Right atrium auricular region (tissue), 2 donors: ENCODE measurements at regions not wholly inside any gene's neighbourhood (a gene's known extent, or its start where the extent isn't known, plus 50 kb on each side); places are given as distances from the start of the nearest gene placed in this dataset.

ENCODE experiments used
- DNase-seq: peaks from one replicate; pipeline ENCODE4 v3.0.0-alpha.2; 2019; ENCODE audit warnings: low spot score
- H3K27ac ChIP-seq, 2 donors: fragments of 200-600 bp; sonication (generic); 1 replicate in 1 of 2; 2 replicates in 1 of 2; pipeline ENCODE4 v1.5.1; 2016 to 2019
- H3K27me3 ChIP-seq, 2 donors: fragments of 200-600 bp; sonication (generic); one replicate each; pipeline versions ENCODE4 v1.5.1 to v1.6.0; 2017 to 2019
- H3K36me3 ChIP-seq: fragments of 200-600 bp; sonication (generic); one replicate; pipeline ENCODE4 v1.5.1; 2016
- H3K4me1 ChIP-seq, 2 donors: fragments of 200-600 bp; sonication (generic); one replicate each; pipeline versions ENCODE4 v1.5.1 to v1.6.0; 2017 to 2019
- H3K4me3 ChIP-seq, 2 donors: fragments of 200-600 bp; sonication (generic); 1 replicate in 1 of 2; 2 replicates in 1 of 2; pipeline ENCODE4 v1.5.1; 2017 to 2019; ENCODE audit warnings: mild to moderate bottlenecking in 1 of 2, moderate library complexity in 1 of 2
- H3K9me3 ChIP-seq, 2 donors: fragments of 200-600 bp; sonication (generic); one replicate each; pipeline ENCODE4 v1.5.1; 2019
- CTCF ChIP-seq, 2 donors: fragments of 200-600 bp; sonication (generic); IDR thresholded peaks; one replicate each; pipeline ENCODE4 v1.5.1; 2019; ENCODE audit warnings: antibody characterized with exemption in 2 of 2

DNA sequence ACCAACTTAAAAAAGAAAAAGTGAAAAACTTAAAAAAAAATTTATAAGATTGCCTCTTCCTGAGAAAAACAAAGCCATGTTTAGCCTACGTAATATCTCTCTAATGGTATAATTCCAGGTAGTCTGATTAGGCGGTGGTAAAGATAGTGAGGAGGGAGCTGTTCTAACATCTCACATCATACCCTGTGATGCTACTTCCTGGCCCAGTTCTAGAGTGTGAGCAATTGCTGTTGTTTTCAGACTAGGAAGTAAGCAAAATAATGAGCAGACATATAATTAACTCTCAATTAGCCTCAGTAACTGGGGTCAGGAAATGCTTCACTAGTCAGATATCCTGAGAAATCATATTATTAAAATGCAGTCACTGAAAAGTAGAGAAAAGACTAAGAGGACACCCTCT, 113.9 kb downstream of the PHLDA1 start:
- DNase-seq = no peak
- H3K27ac ChIP-seq = no peak overlapping the region
- peaks cover 0 to 9% of the 10 kb centered on the region in 2 donors for H3K4me1 ChIP-seq
- H3K4me3 ChIP-seq = no peak overlapping the region
- no peak for TF ChIP-seq CTCF (IDR thresholded peaks at IDR 0.05)
- H3K27me3 ChIP-seq = no peaks in the 10 kb centered on the region
- H3K36me3 ChIP-seq = no peaks in the 10 kb centered on the region
- H3K9me3 ChIP-seq = no peaks in the 10 kb centered on the region

- peaks cover 0 to 9% of the 10 kb centered on the region in 2 donors for H3K4me1 ChIP-seq
- no peaks in the 10 kb centered on the region for H3K27me3 ChIP-seq
- no peak overlapping the region for H3K4me3 ChIP-seq
- no peaks in the 10 kb centered on the region for H3K36me3 ChIP-seq
- no peak for DNase-seq
- H3K27ac ChIP-seq = no peak overlapping the region
- no peak for TF ChIP-seq CTCF (IDR thresholded peaks at IDR 0.05)
- no peaks in the 10 kb centered on the region for H3K9me3 ChIP-seq
These were observed 114.5 kb downstream of the PHLDA1 start for GRCh38 chr12:75917083-75917482.

GRCh38 chr12:75913502-75914351, 117.8 kb downstream of the PHLDA1 start:
- no peaks in the 10 kb centered on the region for H3K27me3 ChIP-seq
- H3K36me3 ChIP-seq = no peaks in the 10 kb centered on the region
- peaks cover 0 to 28% of the 10 kb centered on the region in 2 donors for H3K4me1 ChIP-seq
- TF ChIP-seq CTCF (IDR thresholded peaks at IDR 0.05) = no peak
- H3K4me3 ChIP-seq = no peak overlapping the region
- peak overlapping the region; percentile 39 to 40 for H3K27ac ChIP-seq
- H3K9me3 ChIP-seq = no peaks in the 10 kb centered on the region
- no peak for DNase-seq

- DNase-seq = no peak
- no peaks in the 10 kb centered on the region for H3K9me3 ChIP-seq
- peak overlapping the region in 1 of 2 donors; percentile 26 for H3K27ac ChIP-seq
- H3K36me3 ChIP-seq = no peaks in the 10 kb centered on the region
- H3K4me3 ChIP-seq = no peak overlapping the region
- no peaks in the 10 kb centered on the region for H3K27me3 ChIP-seq
- H3K4me1 ChIP-seq = peaks cover 0 to 31% of the 10 kb centered on the region in 2 donors
- no peak for TF ChIP-seq CTCF (IDR thresholded peaks at IDR 0.05)
These were observed 121.6 kb downstream of the PHLDA1 start for GRCh38 chr12:75909714-75910656.

- no peak for TF ChIP-seq CTCF (IDR thresholded peaks at IDR 0.05)
- peaks cover 0 to 31% of the 10 kb centered on the region in 2 donors for H3K4me1 ChIP-seq
- H3K27me3 ChIP-seq = no peaks in the 10 kb centered on the region
- H3K27ac ChIP-seq = peak overlapping the region; percentile 26
- no peaks in the 10 kb centered on the region for H3K36me3 ChIP-seq
- peak; percentile 62 for DNase-seq
- no peak overlapping the region for H3K4me3 ChIP-seq
- no peaks in the 10 kb centered on the region for H3K9me3 ChIP-seq
These were observed 122.5 kb downstream of the PHLDA1 start for GRCh38 chr12:75908961-75909605.
